ENCODE measurements at regions not wholly inside any gene's neighbourhood (a gene's known extent, or its start where the extent isn't known, plus 50 kb on each side); places are given as distances from the start of the nearest gene placed in this dataset.

DNA sequence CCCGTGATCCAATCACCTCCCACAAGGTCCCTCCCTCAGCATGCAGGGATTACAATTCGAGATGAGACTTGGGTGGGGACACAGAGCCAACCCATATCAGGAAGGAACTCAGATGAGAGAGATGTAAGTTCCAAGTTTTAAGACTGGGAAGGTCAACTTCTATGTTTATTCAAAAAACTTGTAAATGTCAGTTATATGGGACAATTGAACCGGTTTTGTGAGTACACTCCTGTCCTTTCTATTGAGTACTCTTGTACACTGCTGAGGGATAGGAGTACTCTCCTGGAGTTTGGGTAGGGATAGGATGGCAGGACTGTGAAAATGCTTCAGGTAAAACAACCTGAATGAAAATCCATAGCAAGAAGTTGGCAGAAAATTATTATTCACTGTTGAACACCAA, 239.1 kb downstream of the ZNF674 start:
- Mint-ChIP-seq H3K4me3 (no peak overlapping the region), H3K9me3 (peaks cover 7% of the 10 kb centered on the region), H3K4me1 (peaks cover 1% of the 10 kb centered on the region), H3K36me3 (no peaks in the 10 kb centered on the region), H3K27me3 (peaks cover 2% of the 10 kb centered on the region), H3K27ac (no peak overlapping the region)
- ATAC-seq (ENCODE audit: low read depth) (no peak), DNase-seq (no peak)
- POLR2A ChIA-PET: no interaction called here

DNA sequence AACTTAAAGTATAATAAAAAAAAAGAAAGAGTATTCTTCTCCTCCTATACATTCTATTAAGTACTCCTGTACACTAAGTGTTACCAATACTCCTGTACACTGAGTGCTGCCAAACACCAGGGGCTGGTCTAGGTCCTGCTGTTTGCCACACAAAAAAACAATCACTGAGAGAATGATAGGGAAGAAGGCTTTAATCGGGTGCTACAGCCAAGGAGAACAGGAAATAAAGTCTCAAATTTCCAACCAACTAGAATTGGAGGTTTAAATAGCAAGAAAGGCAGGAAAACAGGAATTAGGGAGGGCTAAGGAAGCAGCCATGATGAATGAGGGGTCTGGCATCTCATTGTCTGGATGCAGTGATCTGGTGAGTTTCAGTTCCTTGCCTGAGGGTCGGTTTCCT, 239.8 kb downstream of the ZNF674 start:
- Mint-ChIP-seq H3K27ac (no peak overlapping the region), H3K4me3 (no peak overlapping the region), H3K9me3 (peaks cover 7% of the 10 kb centered on the region), H3K4me1 (no peaks in the 10 kb centered on the region), H3K27me3 (peaks cover 2% of the 10 kb centered on the region), H3K36me3 (no peaks in the 10 kb centered on the region)
- POLR2A ChIA-PET: no interaction called here
- ATAC-seq (ENCODE audit: low read depth) (no peak), DNase-seq (no peak)

DNA sequence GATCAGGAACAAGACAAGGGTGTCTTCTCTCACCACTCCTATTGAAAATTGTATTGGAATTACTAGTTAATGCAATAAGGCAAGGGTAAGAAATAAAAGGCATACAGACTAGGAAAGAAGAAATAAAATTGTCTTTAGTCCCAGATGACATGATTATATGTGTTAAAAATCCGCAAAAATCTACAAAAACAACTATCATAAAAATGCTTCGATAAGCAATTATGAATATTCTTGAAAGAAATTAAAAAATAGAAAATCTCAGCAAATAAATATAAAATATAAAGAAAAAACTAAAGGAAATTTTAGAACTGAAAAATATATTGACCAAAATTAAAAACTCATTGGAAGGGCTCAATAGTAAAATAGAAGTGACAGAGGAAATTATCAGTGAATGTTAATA, 243.3 kb downstream of the ZNF674 start:
- Mint-ChIP-seq H3K9me3 (peaks cover 7% of the 10 kb centered on the region), H3K36me3 (no peaks in the 10 kb centered on the region), H3K27me3 (peaks cover 2% of the 10 kb centered on the region), H3K27ac (no peak overlapping the region), H3K4me1 (no peaks in the 10 kb centered on the region), H3K4me3 (no peak overlapping the region)
- ATAC-seq (ENCODE audit: low read depth) (no peak), DNase-seq (no peak)
- POLR2A ChIA-PET: no interaction called here

GRCh38 chrX:46298821-46299220, 246.4 kb downstream of the ZNF674 start:
- no peaks in the 10 kb centered on the region for H3K27me3 Mint-ChIP-seq
- H3K36me3 Mint-ChIP-seq: no peaks in the 10 kb centered on the region
- no peaks in the 10 kb centered on the region for H3K9me3 Mint-ChIP-seq
- no peaks in the 10 kb centered on the region for H3K4me1 Mint-ChIP-seq
- no peak for ATAC-seq (ENCODE audit: low read depth)
- H3K4me3 Mint-ChIP-seq: no peak overlapping the region
- DNase-seq: no peak
- H3K27ac Mint-ChIP-seq: no peak overlapping the region
- POLR2A ChIA-PET: no interaction called here

DNA sequence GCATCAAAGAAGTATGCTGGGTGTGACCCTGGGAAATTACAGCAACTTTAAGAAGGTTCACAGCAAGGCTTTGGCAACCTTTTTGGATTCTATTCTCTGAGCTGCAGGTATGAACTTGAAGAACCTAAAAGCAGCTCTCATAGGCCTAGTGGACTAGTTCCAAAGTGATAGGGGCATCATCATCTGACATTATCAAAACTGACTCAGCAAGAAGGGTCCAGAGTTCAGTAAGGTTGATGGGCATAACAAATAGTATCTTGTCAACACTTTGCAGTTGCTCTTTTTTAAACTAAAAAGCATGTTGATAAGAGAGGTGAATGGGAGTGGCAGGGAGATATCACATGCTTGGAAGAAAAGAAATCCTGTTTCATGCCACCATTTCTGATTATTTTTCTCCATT, 249.3 kb downstream of the ZNF674 start:
- H3K9me3 Mint-ChIP-seq: peaks cover 2% of the 10 kb centered on the region
- POLR2A ChIA-PET: no interaction called here
- no peak overlapping the region for H3K4me3 Mint-ChIP-seq
- H3K27me3 Mint-ChIP-seq: no peaks in the 10 kb centered on the region
- ATAC-seq (ENCODE audit: low read depth): no peak
- DNase-seq: no peak
- H3K36me3 Mint-ChIP-seq: no peaks in the 10 kb centered on the region
- no peaks in the 10 kb centered on the region for H3K4me1 Mint-ChIP-seq
- no peak overlapping the region for H3K27ac Mint-ChIP-seq

DNA sequence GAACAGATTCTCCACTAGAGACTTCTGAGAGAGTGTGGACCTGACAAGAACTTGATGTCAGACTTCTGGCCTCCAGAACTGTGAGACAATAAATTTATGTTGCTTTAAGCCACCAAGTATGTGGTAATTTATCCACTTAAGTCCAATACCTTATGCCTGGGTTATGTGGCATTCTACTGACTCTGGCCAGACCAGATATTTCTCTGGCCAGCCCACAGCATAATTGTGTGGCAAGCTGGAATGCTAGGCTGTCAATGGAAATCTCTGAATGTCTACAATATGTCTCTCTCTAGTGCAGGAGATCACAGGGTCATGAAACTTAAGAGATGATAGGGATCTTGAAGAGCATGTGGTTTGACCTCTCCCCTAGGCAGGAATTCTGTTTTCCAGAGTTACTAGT, 251.0 kb downstream of the ZNF674 start:
- H3K27ac Mint-ChIP-seq: no peak overlapping the region
- H3K4me3 Mint-ChIP-seq: no peak overlapping the region
- no peaks in the 10 kb centered on the region for H3K36me3 Mint-ChIP-seq
- H3K27me3 Mint-ChIP-seq: no peaks in the 10 kb centered on the region
- H3K4me1 Mint-ChIP-seq: no peaks in the 10 kb centered on the region
- ATAC-seq (ENCODE audit: low read depth): no peak
- no peak for DNase-seq
- H3K9me3 Mint-ChIP-seq: peaks cover 2% of the 10 kb centered on the region
- POLR2A ChIA-PET: no interaction called here

GRCh38 chrX:46279925-46280313, 265.3 kb downstream of the ZNF674 start:
- Mint-ChIP-seq H3K4me1 (peaks cover 10% of the 10 kb centered on the region), H3K9me3 (no peaks in the 10 kb centered on the region), H3K27ac (no peak overlapping the region), H3K27me3 (no peaks in the 10 kb centered on the region), H3K4me3 (peak overlapping the region; percentile 69), H3K36me3 (peaks cover 2% of the 10 kb centered on the region)
- no peak for DNase-seq
- POLR2A ChIA-PET: no interaction called here
- ATAC-seq (ENCODE audit: low read depth): no peak

- POLR2A ChIA-PET: no interaction called here
- DNase-seq: no peak
- H3K4me3 Mint-ChIP-seq: peak overlapping the region; percentile 69
These were observed 265.9 kb downstream of the ZNF674 start for GRCh38 chrX:46279214-46279924.

GRCh38 chrX:46278572-46278971, 266.6 kb downstream of the ZNF674 start:
- ATAC-seq (ENCODE audit: low read depth): no peak
- peaks cover 10% of the 10 kb centered on the region for H3K4me1 Mint-ChIP-seq
- POLR2A ChIA-PET: no interaction called here

More at GRCh38 chrX:46279214-46279924, 265.9 kb downstream of the ZNF674 start:
- Mint-ChIP-seq H3K27me3 (no peaks in the 10 kb centered on the region), H3K4me1 (peaks cover 10% of the 10 kb centered on the region), H3K36me3 (peaks cover 2% of the 10 kb centered on the region), H3K9me3 (no peaks in the 10 kb centered on the region), H3K27ac (peak overlapping the region; percentile 80)
- peak; percentile 56 for ATAC-seq (ENCODE audit: low read depth)

GRCh38 chrX:46268412-46268811, 276.8 kb downstream of the ZNF674 start:
- POLR2A ChIA-PET: no interaction called here
- peaks cover 2% of the 10 kb centered on the region for H3K27me3 Mint-ChIP-seq
- no peaks in the 10 kb centered on the region for H3K36me3 Mint-ChIP-seq
- H3K4me1 Mint-ChIP-seq: peaks cover 2% of the 10 kb centered on the region
- DNase-seq (no peak), ATAC-seq (ENCODE audit: low read depth) (no peak)
- no peak overlapping the region for H3K4me3 Mint-ChIP-seq
- no peak overlapping the region for H3K27ac Mint-ChIP-seq
- H3K9me3 Mint-ChIP-seq: peaks cover 1% of the 10 kb centered on the region

More at GRCh38 chrX:46278572-46278971, 266.6 kb downstream of the ZNF674 start:
- peaks cover 2% of the 10 kb centered on the region for H3K9me3 Mint-ChIP-seq
- H3K27me3 Mint-ChIP-seq: no peaks in the 10 kb centered on the region
- peak overlapping the region; percentile 69 for H3K4me3 Mint-ChIP-seq
- peak overlapping the region; percentile 80 for H3K27ac Mint-ChIP-seq
- no peak for DNase-seq
- H3K36me3 Mint-ChIP-seq: peaks cover 3% of the 10 kb centered on the region

DNA sequence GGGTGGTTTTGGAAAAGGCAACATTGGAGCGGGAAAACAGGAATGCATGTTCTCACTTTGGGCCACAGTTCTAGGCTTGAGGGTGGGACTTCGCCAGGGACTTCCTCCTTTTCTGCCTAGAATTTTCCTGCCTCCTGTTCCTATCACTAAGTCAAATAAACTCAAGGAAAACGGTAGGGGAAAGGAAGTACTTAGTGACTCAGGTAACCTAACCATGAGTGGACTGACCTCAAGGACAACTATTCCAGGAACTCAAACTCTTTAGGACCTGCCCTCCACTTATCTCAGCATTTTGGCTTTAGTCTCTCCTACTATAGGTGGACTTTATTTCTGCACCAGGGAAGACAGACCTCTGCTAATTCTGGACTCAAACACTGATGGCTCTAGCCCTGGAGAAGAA, 281.7 kb downstream of the ZNF674 start:
- no peak for DNase-seq
- no peaks in the 10 kb centered on the region for H3K36me3 Mint-ChIP-seq
- POLR2A ChIA-PET: no interaction called here
- H3K4me3 Mint-ChIP-seq: no peak overlapping the region
- peaks cover 2% of the 10 kb centered on the region for H3K27me3 Mint-ChIP-seq
- H3K4me1 Mint-ChIP-seq: no peaks in the 10 kb centered on the region
- peaks cover 1% of the 10 kb centered on the region for H3K9me3 Mint-ChIP-seq
- no peak for ATAC-seq (ENCODE audit: low read depth)
- H3K27ac Mint-ChIP-seq: no peak overlapping the region

GRCh38 chrX:46262304-46262703, 282.9 kb downstream of the ZNF674 start:
- Mint-ChIP-seq H3K36me3 (no peaks in the 10 kb centered on the region), H3K27ac (no peak overlapping the region), H3K4me3 (no peak overlapping the region), H3K27me3 (peaks cover 2% of the 10 kb centered on the region), H3K4me1 (peaks cover 2% of the 10 kb centered on the region), H3K9me3 (peaks cover 1% of the 10 kb centered on the region)
- ATAC-seq (ENCODE audit: low read depth) (no peak), DNase-seq (no peak)
- POLR2A ChIA-PET: no interaction called here

DNA sequence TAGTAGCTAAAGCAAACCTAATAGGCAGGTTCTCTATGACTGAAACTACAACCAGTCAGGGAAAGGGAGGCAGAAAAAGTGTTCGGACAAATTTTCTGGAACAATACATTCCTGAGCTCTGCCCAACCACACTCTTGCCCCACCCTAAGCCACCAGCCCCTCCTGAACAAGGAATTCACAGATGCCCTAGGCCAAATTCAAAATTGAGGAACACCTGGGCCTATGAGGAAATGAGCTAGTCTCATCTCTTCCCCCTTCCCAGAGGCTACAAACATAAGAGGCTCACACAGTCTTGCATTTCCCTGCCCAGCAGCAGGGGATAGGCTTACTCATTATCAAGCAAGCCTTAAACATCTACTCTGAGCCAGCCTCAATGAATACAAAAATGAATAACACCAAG, 284.7 kb downstream of the ZNF674 start:
- no peak overlapping the region for H3K27ac Mint-ChIP-seq
- H3K27me3 Mint-ChIP-seq: peaks cover 2% of the 10 kb centered on the region
- DNase-seq (no peak), ATAC-seq (ENCODE audit: low read depth) (no peak)
- H3K4me1 Mint-ChIP-seq: peaks cover 2% of the 10 kb centered on the region
- POLR2A ChIA-PET: no interaction called here
- no peaks in the 10 kb centered on the region for H3K36me3 Mint-ChIP-seq
- H3K4me3 Mint-ChIP-seq: no peak overlapping the region
- peaks cover 1% of the 10 kb centered on the region for H3K9me3 Mint-ChIP-seq

GRCh38 chrX:46258356-46258755, 286.9 kb downstream of the ZNF674 start:
- ATAC-seq (ENCODE audit: low read depth) (no peak), DNase-seq (no peak)
- no peaks in the 10 kb centered on the region for H3K27me3 Mint-ChIP-seq
- H3K4me3 Mint-ChIP-seq: no peak overlapping the region
- H3K27ac Mint-ChIP-seq: no peak overlapping the region
- POLR2A ChIA-PET: no interaction called here
- peaks cover 2% of the 10 kb centered on the region for H3K4me1 Mint-ChIP-seq
- H3K36me3 Mint-ChIP-seq: no peaks in the 10 kb centered on the region
- no peaks in the 10 kb centered on the region for H3K9me3 Mint-ChIP-seq

DNA sequence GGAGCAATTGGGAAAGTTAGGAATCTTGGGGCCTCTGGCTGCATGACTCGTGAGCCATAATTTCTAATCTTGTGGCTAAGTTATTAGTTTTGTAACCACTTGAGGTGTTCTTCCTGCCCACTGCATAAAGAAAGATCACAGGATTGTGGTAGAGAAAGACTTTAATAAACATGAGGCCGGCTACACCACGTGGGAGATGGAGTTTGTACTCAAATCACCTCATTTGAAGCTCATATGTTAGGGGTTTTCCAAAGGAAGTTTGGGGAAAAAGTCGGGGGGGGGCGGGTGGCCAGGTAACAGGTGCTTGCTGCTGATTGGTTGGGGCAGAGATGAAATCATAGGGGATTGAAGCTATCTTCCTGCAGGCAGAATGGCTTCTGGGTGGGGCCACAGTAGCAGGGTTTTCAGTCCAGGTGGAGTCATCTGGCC, 287.8 kb downstream of the ZNF674 start:
- POLR2A ChIA-PET: no interaction called here
- DNase-seq (no peak), ATAC-seq (ENCODE audit: low read depth) (no peak)
- H3K27ac Mint-ChIP-seq: no peak overlapping the region
- no peaks in the 10 kb centered on the region for H3K36me3 Mint-ChIP-seq
- no peaks in the 10 kb centered on the region for H3K27me3 Mint-ChIP-seq
- no peak overlapping the region for H3K4me3 Mint-ChIP-seq
- no peaks in the 10 kb centered on the region for H3K9me3 Mint-ChIP-seq
- peaks cover 2% of the 10 kb centered on the region for H3K4me1 Mint-ChIP-seq
